ENCODE measurements at regions not wholly inside any gene's neighbourhood (a gene's known extent, or its start where the extent isn't known, plus 50 kb on each side); places are given as distances from the start of the nearest gene placed in this dataset.

DNA sequence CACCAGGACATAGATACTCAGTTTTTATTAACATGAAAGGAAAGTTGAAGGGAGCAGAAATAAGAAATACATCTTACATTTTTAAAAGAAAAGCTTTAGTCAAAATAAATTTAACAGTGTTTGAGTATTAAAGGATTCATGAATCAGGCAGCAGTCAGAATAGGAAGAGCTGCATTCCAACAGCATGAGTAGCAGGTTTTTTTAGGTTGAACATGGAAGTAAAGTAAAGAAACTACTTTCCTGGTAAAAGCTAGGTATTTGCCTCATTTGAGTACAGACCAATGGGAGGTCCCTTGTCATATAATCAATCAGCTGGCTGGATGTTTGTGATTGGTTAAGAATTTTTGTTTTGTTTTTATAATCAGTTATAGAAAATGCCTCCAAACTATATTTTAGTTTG is 645.9 kb upstream of the INTU start:
- TF ChIP-seq POLR2A (IDR thresholded peaks at IDR 0.05) = no peak
- TF ChIP-seq, protein P1, sequence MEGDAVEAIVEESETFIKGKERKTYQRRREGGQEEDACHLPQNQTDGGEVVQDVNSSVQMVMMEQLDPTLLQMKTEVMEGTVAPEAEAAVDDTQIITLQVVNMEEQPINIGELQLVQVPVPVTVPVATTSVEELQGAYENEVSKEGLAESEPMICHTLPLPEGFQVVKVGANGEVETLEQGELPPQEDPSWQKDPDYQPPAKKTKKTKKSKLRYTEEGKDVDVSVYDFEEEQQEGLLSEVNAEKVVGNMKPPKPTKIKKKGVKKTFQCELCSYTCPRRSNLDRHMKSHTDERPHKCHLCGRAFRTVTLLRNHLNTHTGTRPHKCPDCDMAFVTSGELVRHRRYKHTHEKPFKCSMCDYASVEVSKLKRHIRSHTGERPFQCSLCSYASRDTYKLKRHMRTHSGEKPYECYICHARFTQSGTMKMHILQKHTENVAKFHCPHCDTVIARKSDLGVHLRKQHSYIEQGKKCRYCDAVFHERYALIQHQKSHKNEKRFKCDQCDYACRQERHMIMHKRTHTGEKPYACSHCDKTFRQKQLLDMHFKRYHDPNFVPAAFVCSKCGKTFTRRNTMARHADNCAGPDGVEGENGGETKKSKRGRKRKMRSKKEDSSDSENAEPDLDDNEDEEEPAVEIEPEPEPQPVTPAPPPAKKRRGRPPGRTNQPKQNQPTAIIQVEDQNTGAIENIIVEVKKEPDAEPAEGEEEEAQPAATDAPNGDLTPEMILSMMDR (IDR thresholded peaks at IDR 0.05) = no peak
